ENCODE measurements at regions not wholly inside any gene's neighbourhood (a gene's known extent, or its start where the extent isn't known, plus 50 kb on each side); places are given as distances from the start of the nearest gene placed in this dataset.

DNA sequence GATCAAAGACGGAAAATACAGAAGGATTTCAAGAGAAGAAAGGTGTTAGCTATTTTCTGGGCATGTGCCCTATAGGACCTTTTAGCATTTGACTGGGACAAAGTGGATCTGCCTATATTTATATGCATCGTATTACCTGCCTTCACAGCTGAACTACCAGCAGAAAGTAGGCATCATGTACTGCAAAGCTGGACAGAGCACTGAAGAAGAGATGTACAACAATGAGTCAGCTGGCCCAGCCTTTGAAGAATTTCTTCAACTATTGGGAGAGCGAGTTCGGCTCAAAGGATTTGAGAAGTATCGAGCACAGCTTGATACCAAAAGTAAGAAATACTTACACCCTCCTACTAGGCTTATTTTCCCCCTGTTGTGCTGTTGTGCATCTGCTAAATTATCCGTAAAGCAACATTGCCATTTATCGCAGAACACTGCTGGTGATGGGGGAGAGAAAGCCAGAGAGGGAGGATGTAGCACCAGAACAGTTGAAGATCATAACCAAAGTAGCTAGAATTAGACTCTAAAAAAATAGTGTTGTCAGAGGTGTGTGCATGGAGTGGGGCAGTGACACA is 282.0 kb upstream of the RGS6 start:
- TF ChIP-seq, protein P1, sequence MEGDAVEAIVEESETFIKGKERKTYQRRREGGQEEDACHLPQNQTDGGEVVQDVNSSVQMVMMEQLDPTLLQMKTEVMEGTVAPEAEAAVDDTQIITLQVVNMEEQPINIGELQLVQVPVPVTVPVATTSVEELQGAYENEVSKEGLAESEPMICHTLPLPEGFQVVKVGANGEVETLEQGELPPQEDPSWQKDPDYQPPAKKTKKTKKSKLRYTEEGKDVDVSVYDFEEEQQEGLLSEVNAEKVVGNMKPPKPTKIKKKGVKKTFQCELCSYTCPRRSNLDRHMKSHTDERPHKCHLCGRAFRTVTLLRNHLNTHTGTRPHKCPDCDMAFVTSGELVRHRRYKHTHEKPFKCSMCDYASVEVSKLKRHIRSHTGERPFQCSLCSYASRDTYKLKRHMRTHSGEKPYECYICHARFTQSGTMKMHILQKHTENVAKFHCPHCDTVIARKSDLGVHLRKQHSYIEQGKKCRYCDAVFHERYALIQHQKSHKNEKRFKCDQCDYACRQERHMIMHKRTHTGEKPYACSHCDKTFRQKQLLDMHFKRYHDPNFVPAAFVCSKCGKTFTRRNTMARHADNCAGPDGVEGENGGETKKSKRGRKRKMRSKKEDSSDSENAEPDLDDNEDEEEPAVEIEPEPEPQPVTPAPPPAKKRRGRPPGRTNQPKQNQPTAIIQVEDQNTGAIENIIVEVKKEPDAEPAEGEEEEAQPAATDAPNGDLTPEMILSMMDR (IDR thresholded peaks at IDR 0.05), result no peak
- TF ChIP-seq POLR2A (IDR thresholded peaks at IDR 0.05), result no peak

Measured in uterus (tissue), 2 donors.